Muscle layer of colon (tissue), 2 donors: ENCODE measurements at regions not wholly inside any gene's neighbourhood (a gene's known extent, or its start where the extent isn't known, plus 50 kb on each side); places are given as distances from the start of the nearest gene placed in this dataset.

Source experiments
- H3K27ac ChIP-seq: one replicate; pipeline ENCODE4 v1.7.0; 2013; ENCODE audit warnings: low read depth, mild to moderate bottlenecking, low read length, moderate library complexity
- H3K27me3 ChIP-seq, 2 donors: one replicate each; pipeline ENCODE4 v1.7.0; 2013; ENCODE audit warnings: low read length in 2 of 2, mild to moderate bottlenecking in 2 of 2; ENCODE audit not compliant: insufficient read depth in 2 of 2, control insufficient read depth in 1 of 2
- H3K36me3 ChIP-seq: one replicate; pipeline ENCODE4 v1.7.0; 2013; ENCODE audit warnings: mild to moderate bottlenecking, low read length; ENCODE audit not compliant: insufficient read depth
- H3K4me1 ChIP-seq: one replicate; pipeline ENCODE4 v1.7.0; 2013; ENCODE audit warnings: mild to moderate bottlenecking, low read length; ENCODE audit not compliant: insufficient read depth
- H3K4me3 ChIP-seq, 2 donors: one replicate each; pipeline ENCODE4 v1.7.0; 2013; ENCODE audit warnings: low read length in 2 of 2, low read depth in 1 of 2, mild to moderate bottlenecking in 1 of 2, moderate library complexity in 1 of 2
- H3K9ac ChIP-seq: one replicate; pipeline ENCODE4 v1.7.0; 2013; ENCODE audit warnings: low read length
- H3K9me3 ChIP-seq: one replicate; pipeline ENCODE4 v1.7.0; 2013; ENCODE audit warnings: mild to moderate bottlenecking, low read length
- donor health status: abdominal sarcoma.
- donor health status: Adenocarcinoma of cecum.

GRCh38 chr21:28725396-28725795 is 267.3 kb downstream of the LTN1 start:
- H3K9me3 ChIP-seq: no peaks in the 10 kb centered on the region
- no peak overlapping the region for H3K4me3 ChIP-seq
- H3K27ac ChIP-seq: no peak overlapping the region
- no peaks in the 10 kb centered on the region for H3K27me3 ChIP-seq
- H3K9ac ChIP-seq: no peak overlapping the region
- no peaks in the 10 kb centered on the region for H3K36me3 ChIP-seq
- H3K4me1 ChIP-seq: no peaks in the 10 kb centered on the region

GRCh38 chr21:28723646-28724045 is 269.0 kb downstream of the LTN1 start:
- Histone ChIP-seq H3K27me3 (no peaks in the 10 kb centered on the region), H3K36me3 (no peaks in the 10 kb centered on the region), H3K27ac (no peak overlapping the region), H3K4me1 (no peaks in the 10 kb centered on the region), H3K9me3 (no peaks in the 10 kb centered on the region), H3K9ac (no peak overlapping the region), H3K4me3 (no peak overlapping the region)

- no peak overlapping the region for H3K9ac ChIP-seq
- no peaks in the 10 kb centered on the region for H3K36me3 ChIP-seq
- no peaks in the 10 kb centered on the region for H3K27me3 ChIP-seq
- H3K9me3 ChIP-seq: no peaks in the 10 kb centered on the region
- H3K27ac ChIP-seq: no peak overlapping the region
- no peaks in the 10 kb centered on the region for H3K4me1 ChIP-seq
- H3K4me3 ChIP-seq: no peak overlapping the region
Observed at GRCh38 chr21:28719723-28720122, 273.0 kb downstream of the LTN1 start.

GRCh38 chr21:28714777-28715464 is 277.8 kb downstream of the LTN1 start:
- H3K9me3 ChIP-seq: no peaks in the 10 kb centered on the region
- no peaks in the 10 kb centered on the region for H3K36me3 ChIP-seq
- H3K9ac ChIP-seq: no peak overlapping the region
- no peak overlapping the region for H3K27ac ChIP-seq
- H3K27me3 ChIP-seq: no peaks in the 10 kb centered on the region
- no peaks in the 10 kb centered on the region for H3K4me1 ChIP-seq
- no peak overlapping the region for H3K4me3 ChIP-seq

GRCh38 chr21:28712411-28712810 is 280.3 kb downstream of the LTN1 start:
- Histone ChIP-seq H3K9me3 (no peaks in the 10 kb centered on the region), H3K4me1 (no peaks in the 10 kb centered on the region), H3K9ac (no peak overlapping the region), H3K4me3 (no peak overlapping the region), H3K36me3 (no peaks in the 10 kb centered on the region), H3K27me3 (no peaks in the 10 kb centered on the region), H3K27ac (no peak overlapping the region)

GRCh38 chr21:28705616-28706015 is 287.1 kb downstream of the LTN1 start:
- H3K9me3 ChIP-seq: no peaks in the 10 kb centered on the region

GRCh38 chr21:28704746-28705145 is 287.9 kb downstream of the LTN1 start:
- no peak overlapping the region for H3K9ac ChIP-seq
- peaks cover 9% of the 10 kb centered on the region for H3K4me1 ChIP-seq
- no peak overlapping the region for H3K27ac ChIP-seq
- H3K36me3 ChIP-seq: no peaks in the 10 kb centered on the region
- no peaks in the 10 kb centered on the region for H3K27me3 ChIP-seq
- no peak overlapping the region for H3K4me3 ChIP-seq
- no peaks in the 10 kb centered on the region for H3K9me3 ChIP-seq

More at GRCh38 chr21:28705616-28706015, 287.1 kb downstream of the LTN1 start:
- H3K9ac ChIP-seq: no peak overlapping the region
- no peaks in the 10 kb centered on the region for H3K36me3 ChIP-seq
- H3K4me1 ChIP-seq: peaks cover 9% of the 10 kb centered on the region
- H3K27me3 ChIP-seq: no peaks in the 10 kb centered on the region
- H3K4me3 ChIP-seq: no peak overlapping the region
- no peak overlapping the region for H3K27ac ChIP-seq

- no peak overlapping the region for H3K9ac ChIP-seq
- no peaks in the 10 kb centered on the region for H3K36me3 ChIP-seq
- no peaks in the 10 kb centered on the region for H3K27me3 ChIP-seq
- peaks cover 9% of the 10 kb centered on the region for H3K4me1 ChIP-seq
- H3K27ac ChIP-seq: no peak overlapping the region
- no peak overlapping the region for H3K4me3 ChIP-seq
- H3K9me3 ChIP-seq: no peaks in the 10 kb centered on the region
Observed at GRCh38 chr21:28703861-28704260, 288.8 kb downstream of the LTN1 start.

GRCh38 chr21:28699596-28700259 is 292.9 kb downstream of the LTN1 start:
- Histone ChIP-seq H3K27me3 (no peaks in the 10 kb centered on the region), H3K9ac (no peak overlapping the region), H3K4me3 (no peak overlapping the region), H3K9me3 (no peaks in the 10 kb centered on the region), H3K36me3 (no peaks in the 10 kb centered on the region), H3K27ac (no peak overlapping the region), H3K4me1 (peaks cover 4% of the 10 kb centered on the region)

GRCh38 chr21:28699186-28699585 is 293.5 kb downstream of the LTN1 start:
- H3K9me3 ChIP-seq: no peaks in the 10 kb centered on the region
- no peak overlapping the region for H3K27ac ChIP-seq
- H3K36me3 ChIP-seq: no peaks in the 10 kb centered on the region
- no peaks in the 10 kb centered on the region for H3K27me3 ChIP-seq
- no peak overlapping the region for H3K4me3 ChIP-seq
- H3K9ac ChIP-seq: no peak overlapping the region
- H3K4me1 ChIP-seq: no peaks in the 10 kb centered on the region

GRCh38 chr21:28696844-28697410 is 295.8 kb downstream of the LTN1 start:
- no peak overlapping the region for H3K4me3 ChIP-seq
- no peaks in the 10 kb centered on the region for H3K27me3 ChIP-seq
- no peaks in the 10 kb centered on the region for H3K4me1 ChIP-seq
- H3K27ac ChIP-seq: no peak overlapping the region
- H3K9me3 ChIP-seq: no peaks in the 10 kb centered on the region
- H3K9ac ChIP-seq: no peak overlapping the region
- no peaks in the 10 kb centered on the region for H3K36me3 ChIP-seq
